ENCODE measurements at regions not wholly inside any gene's neighbourhood (a gene's known extent, or its start where the extent isn't known, plus 50 kb on each side); places are given as distances from the start of the nearest gene placed in this dataset.

DNA sequence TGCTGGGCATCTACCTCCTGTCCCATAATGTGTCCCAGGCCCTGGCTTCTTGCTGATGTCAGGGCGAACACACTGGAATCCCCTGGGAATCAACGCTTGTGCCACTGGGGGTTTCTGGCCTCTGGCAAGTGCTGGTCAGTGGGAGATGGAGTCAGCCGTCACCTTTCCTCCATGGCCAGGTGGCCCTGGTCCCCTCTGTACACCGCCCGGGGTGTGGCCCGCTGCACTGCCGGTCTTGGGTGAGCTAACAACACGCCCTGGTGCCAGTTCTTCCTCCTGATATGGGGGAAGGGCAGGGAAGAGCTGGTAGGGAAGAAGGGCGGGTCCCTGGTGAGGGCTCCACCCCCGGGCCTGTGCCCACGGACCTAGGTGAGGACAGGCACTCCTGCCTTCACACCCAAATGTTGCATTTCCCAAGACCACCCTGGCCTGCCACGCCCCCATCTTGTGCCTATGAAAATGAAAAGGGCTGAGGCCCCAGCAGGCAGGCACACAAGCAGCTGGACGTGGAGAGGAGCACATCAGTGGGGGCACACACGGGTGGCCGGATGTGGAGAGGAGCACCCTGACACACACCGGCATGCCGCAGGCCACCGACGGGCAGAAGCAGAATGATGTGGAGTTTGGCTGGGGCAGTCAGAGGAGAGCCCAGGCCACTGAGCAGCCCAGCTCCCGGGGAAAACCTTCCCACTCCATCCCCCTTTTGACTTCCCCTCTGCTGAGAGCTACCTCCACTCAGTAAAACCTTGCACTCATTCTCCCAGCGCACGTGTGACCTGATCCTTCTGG lies 140.5 kb downstream of the ASB1 start:
- no peak for TF ChIP-seq EP300 (IDR thresholded peaks at IDR 0.05)
- TF ChIP-seq, protein P1, sequence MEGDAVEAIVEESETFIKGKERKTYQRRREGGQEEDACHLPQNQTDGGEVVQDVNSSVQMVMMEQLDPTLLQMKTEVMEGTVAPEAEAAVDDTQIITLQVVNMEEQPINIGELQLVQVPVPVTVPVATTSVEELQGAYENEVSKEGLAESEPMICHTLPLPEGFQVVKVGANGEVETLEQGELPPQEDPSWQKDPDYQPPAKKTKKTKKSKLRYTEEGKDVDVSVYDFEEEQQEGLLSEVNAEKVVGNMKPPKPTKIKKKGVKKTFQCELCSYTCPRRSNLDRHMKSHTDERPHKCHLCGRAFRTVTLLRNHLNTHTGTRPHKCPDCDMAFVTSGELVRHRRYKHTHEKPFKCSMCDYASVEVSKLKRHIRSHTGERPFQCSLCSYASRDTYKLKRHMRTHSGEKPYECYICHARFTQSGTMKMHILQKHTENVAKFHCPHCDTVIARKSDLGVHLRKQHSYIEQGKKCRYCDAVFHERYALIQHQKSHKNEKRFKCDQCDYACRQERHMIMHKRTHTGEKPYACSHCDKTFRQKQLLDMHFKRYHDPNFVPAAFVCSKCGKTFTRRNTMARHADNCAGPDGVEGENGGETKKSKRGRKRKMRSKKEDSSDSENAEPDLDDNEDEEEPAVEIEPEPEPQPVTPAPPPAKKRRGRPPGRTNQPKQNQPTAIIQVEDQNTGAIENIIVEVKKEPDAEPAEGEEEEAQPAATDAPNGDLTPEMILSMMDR (IDR thresholded peaks at IDR 0.05): no peak
- no peak for TF ChIP-seq POLR2AphosphoS5 (IDR thresholded peaks at IDR 0.05)

All from esophagus muscularis mucosa (tissue), 4 donors.